ENCODE measurements at regions not wholly inside any gene's neighbourhood (a gene's known extent, or its start where the extent isn't known, plus 50 kb on each side); places are given as distances from the start of the nearest gene placed in this dataset.

DNA sequence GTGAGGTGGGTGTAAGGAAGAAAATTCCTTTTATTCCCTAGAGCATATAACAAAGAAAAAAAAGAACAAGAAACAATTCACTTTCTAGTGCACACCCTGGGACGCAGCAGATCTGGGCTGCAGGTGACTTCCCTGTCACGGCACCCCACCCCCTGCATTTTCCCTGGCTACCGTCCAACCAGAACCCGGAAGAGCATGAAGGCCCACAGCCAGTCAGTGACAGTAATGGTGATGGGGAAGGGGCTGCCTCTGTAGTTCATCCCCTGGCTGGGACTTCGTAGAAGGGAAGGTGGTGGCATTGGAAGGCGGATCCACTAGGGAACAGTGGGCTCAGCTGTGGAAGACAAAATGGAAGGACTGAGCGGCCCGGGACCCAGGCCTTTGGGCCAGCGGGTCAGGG lies 236.7 kb downstream of the BUB3 start:
- TF ChIP-seq, protein P1, sequence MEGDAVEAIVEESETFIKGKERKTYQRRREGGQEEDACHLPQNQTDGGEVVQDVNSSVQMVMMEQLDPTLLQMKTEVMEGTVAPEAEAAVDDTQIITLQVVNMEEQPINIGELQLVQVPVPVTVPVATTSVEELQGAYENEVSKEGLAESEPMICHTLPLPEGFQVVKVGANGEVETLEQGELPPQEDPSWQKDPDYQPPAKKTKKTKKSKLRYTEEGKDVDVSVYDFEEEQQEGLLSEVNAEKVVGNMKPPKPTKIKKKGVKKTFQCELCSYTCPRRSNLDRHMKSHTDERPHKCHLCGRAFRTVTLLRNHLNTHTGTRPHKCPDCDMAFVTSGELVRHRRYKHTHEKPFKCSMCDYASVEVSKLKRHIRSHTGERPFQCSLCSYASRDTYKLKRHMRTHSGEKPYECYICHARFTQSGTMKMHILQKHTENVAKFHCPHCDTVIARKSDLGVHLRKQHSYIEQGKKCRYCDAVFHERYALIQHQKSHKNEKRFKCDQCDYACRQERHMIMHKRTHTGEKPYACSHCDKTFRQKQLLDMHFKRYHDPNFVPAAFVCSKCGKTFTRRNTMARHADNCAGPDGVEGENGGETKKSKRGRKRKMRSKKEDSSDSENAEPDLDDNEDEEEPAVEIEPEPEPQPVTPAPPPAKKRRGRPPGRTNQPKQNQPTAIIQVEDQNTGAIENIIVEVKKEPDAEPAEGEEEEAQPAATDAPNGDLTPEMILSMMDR (IDR thresholded peaks at IDR 0.05; ENCODE audit: extremely low read depth in 1 of 2, insufficient read depth in 1 of 2, low read depth in 1 of 2, low read length in 2 of 2): no peak
- TF ChIP-seq EZH2 (IDR thresholded peaks at IDR 0.05; ENCODE audit: borderline replicate concordance, low read depth, low read length, severe bottlenecking) (no peak), POLR2AphosphoS5 (IDR thresholded peaks at IDR 0.05; ENCODE audit: insufficient read depth, low read depth, low read length) (no peak), POLR2A (IDR thresholded peaks at IDR 0.05; ENCODE audit: low read depth, low read length) (no peak), FOS (IDR thresholded peaks at IDR 0.05; ENCODE audit: borderline replicate concordance, insufficient read depth, low read length) (no peak)
- TF ChIP-seq, protein P2, sequence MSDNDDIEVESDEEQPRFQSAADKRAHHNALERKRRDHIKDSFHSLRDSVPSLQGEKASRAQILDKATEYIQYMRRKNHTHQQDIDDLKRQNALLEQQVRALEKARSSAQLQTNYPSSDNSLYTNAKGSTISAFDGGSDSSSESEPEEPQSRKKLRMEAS (IDR thresholded peaks at IDR 0.05; ENCODE audit: insufficient read depth, insufficient read length): no peak
